Retinal pigment epithelial cell (primary cell): ENCODE measurements at regions not wholly inside any gene's neighbourhood (a gene's known extent, or its start where the extent isn't known, plus 50 kb on each side); places are given as distances from the start of the nearest gene placed in this dataset.

Experiments used
- DNase-seq: peaks from one replicate; pipeline ENCODE4 v3.0.0-alpha.2; 2010; ENCODE audit warnings: low read depth
- H3K4me3 ChIP-seq: 2 replicates; pipeline ENCODE4 v1.5.1; 2011; ENCODE audit warnings: mild to moderate bottlenecking, low read length, control low read depth, moderate library complexity
- TF ChIP-seq, protein P1 (sequence below): conservative IDR thresholded peaks from 2 replicates; pipeline ENCODE4 v1.5.1; 2011; ENCODE audit warnings: low read depth, low read length, control low read depth, inconsistent platforms

DNA sequence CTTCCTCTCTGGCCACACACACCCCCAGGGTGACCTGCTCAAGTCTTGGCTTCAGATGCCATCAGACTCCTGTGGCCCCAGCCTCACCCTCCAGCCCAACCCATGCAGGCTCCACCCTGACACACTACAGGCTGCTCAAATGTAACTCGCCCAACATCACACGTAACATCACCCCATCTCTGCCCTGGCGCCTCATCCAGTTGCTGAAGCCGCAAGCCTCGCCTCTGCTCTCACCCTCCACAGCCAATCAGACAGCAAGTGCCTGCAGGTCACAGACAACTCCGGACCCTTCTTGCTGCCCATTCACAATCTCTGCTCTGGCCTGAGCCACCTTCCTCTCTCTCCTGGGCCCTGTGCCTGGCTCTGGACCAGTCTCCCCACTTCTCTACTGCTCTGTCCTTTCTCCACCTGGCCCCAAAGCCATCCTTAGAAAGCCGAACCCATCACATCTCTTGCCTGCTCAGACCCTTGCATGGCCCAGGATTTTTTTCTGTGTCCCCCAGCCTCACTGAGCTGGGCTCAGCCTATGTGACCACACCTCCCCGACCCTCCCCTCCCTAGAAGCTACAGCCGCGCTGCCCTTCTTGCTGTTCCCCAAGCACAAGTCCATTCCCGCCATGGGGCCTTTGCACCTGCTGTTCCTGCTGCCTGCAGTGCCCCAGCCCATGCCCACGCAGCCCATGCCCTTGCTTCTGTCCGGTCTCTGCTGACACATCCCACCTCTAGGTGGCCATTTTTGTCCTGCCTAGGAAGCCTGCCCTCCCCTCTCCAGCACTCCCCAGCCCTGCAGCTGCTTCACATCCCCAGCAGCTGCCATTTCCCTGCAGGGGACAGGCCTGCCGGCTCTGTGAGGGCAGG is 333.9 kb downstream of the CTTN start:
- TF ChIP-seq, protein P1, sequence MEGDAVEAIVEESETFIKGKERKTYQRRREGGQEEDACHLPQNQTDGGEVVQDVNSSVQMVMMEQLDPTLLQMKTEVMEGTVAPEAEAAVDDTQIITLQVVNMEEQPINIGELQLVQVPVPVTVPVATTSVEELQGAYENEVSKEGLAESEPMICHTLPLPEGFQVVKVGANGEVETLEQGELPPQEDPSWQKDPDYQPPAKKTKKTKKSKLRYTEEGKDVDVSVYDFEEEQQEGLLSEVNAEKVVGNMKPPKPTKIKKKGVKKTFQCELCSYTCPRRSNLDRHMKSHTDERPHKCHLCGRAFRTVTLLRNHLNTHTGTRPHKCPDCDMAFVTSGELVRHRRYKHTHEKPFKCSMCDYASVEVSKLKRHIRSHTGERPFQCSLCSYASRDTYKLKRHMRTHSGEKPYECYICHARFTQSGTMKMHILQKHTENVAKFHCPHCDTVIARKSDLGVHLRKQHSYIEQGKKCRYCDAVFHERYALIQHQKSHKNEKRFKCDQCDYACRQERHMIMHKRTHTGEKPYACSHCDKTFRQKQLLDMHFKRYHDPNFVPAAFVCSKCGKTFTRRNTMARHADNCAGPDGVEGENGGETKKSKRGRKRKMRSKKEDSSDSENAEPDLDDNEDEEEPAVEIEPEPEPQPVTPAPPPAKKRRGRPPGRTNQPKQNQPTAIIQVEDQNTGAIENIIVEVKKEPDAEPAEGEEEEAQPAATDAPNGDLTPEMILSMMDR = no peak
- no peak for DNase-seq
- no peak overlapping the region for H3K4me3 ChIP-seq

DNA sequence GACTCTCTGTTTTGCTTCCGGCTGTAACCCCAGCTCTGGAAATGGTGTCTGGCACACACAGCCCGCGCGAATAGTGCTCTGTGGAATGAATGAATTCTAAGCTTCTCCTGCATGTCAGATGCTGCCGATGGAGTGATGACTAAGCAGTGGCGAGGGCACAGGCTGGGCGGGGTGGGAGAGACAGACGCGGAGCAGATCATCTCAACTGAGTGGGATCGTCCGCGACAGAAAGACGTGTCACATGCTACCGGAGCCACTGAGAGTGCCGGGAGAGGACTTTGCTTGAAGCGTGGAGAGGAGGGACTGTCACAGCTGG is 334.5 kb downstream of the CTTN start:
- TF ChIP-seq, protein P1 = no peak
- no peak for DNase-seq
- H3K4me3 ChIP-seq = no peak overlapping the region

DNA sequence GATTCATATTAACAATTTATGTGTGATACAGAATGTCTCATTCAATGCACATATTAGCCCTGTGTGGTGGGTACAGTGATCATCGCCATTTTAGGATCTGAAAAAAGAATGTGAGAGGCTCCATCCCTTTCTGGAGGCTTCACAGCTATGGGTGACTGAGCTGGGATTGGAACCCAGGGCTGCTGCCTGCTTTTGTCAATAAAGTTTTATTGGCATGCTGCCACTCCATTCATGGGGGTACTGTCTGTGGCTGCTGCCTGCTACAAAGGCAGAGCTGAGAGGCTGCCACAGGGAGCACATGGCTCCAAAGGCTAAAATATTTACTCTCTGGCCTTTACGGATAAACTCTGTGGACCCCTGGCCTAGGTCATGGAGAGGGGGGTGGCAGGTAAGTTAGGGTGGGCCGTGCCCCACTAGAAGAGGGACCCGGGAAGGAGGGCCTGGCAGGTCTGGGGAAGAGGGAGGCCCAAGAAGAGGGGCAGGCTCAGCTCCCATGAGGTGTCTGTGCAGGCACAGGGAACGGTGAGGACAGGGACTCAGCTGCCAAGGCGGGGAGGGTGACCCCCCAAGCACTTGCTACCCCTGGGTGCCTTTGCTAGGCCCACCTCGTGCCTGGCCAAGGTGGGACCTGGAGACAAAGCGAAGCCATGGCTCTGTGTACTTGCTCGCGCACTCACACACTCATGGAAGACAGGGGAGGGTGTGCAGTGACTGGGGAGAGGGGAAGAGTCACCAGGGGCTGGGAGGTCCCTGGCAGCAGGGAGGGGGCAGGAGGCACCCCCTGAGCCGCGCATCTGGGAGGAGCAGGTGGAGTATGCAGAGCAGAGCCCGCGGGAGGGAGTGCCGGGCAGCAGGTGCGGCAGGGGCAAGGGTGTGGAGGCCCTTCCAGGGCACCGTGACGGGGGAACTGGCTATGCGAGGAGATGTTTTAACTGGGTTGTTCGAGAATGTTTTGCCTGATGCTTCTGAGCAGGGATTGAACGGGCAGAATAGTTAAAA is 335.3 kb downstream of the CTTN start:
- DNase-seq = no peak
- no peak overlapping the region for H3K4me3 ChIP-seq
- TF ChIP-seq, protein P1 = no peak

DNA sequence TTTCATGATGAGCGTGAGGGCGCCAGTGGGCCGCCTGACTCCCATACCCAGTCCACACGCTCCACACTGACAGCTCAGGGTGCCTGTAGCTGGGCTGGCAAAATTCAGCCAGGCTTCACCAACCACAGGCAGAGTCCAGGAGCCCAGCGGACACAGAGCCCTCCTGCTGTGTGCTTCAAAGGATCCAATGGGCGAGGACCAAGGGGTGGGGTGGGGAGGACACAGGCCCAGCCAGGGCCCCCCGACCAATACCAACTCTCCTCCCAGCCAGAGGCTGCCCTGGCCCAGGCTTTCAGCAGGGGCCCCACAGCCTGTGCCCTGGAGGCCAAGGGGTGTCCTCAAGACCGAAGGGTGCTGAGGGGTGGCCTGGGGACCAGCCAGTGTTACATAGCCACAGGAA is 336.1 kb downstream of the CTTN start:
- TF ChIP-seq, protein P1 = no peak
- no peak for DNase-seq
- H3K4me3 ChIP-seq = no peak overlapping the region

DNA sequence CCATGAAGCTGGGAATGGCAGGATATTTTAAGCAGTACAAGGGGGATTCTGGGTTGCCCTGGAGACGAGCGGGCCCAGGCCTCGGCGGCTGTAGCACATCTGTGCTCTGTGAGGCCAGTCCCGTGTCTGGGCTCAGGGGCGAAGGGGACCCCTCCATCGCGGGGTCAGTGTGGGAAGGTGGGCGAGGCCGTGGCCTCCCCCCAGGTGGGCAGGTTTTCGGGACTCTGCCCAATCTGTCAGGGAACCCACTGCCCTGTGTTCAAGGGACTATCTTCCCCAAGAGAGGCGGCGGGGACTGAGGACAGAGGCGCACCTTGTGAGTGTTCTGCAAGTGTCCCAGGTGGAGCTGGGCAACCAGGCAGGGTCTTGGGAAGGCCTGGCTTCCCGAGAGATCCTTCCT is 336.6 kb downstream of the CTTN start:
- DNase-seq = no peak
- H3K4me3 ChIP-seq = no peak overlapping the region
- TF ChIP-seq, protein P1 = no peak

DNA sequence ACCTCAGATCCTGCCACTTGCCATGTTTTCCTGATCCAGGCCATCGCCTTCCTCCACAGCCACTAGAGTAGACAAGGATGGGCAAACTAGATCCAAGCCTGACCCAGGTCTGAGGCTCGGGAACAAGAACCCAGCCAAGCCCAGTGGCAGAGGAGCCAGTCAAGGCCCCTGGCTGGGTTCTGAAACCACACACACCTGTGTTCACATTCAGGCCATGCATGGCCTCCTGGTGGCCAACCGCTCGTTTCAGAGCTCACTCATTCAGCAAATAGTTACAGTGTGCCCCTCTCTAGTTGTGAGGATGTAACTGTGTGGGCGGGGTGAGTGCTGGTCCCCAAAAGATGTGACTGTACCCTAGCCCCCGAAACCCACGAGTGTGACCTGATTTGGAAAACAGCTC is 337.6 kb downstream of the CTTN start:
- H3K4me3 ChIP-seq = no peak overlapping the region
- no peak for DNase-seq
- TF ChIP-seq, protein P1 = no peak
